GM12878 (cell line): ENCODE measurements at regions not wholly inside any gene's neighbourhood (a gene's known extent, or its start where the extent isn't known, plus 50 kb on each side); places are given as distances from the start of the nearest gene placed in this dataset.

Experiments used
- BRCA1 ChIP-seq: IDR thresholded peaks from 2 replicates; pipeline ENCODE4 v1.6.1; 2011; ENCODE audit warnings: low read depth, low read length, improper control_type of control experiment
- CTCF ChIP-seq, 3 experiments: IDR thresholded peaks in 2 of 3; conservative IDR thresholded peaks in 1 of 3; 2 replicates each; pipeline ENCODE4 v1.5.1; 2011; ENCODE audit warnings: low read depth in 3 of 3, low read length in 3 of 3, mild to moderate bottlenecking in 3 of 3, control low read depth in 2 of 3, moderate library complexity in 2 of 3, inconsistent platforms in 1 of 3, mixed read lengths in 1 of 3; ENCODE audit not compliant: control insufficient read depth in 2 of 3, insufficient read depth in 1 of 3; ENCODE audit errors: extremely low read depth in 1 of 3
- E2F4 ChIP-seq: IDR thresholded peaks from 2 replicates; pipeline ENCODE4 v1.6.1; 2012; ENCODE audit warnings: low read depth, low read length, improper control_type of control experiment
- EP300 ChIP-seq, 2 experiments: fragments of 150-350 bp in 1 of 2; IDR thresholded peaks; 2 replicates each; pipeline ENCODE4 v1.6.1; 2011 to 2012; ENCODE audit warnings: low read depth in 2 of 2, low read length in 2 of 2, borderline replicate concordance in 1 of 2, improper control_type of control experiment in 1 of 2, inconsistent platforms in 1 of 2; ENCODE audit not compliant: control insufficient read depth in 1 of 2
- EZH2 ChIP-seq: IDR thresholded peaks from 2 replicates; pipeline ENCODE4 v1.6.1; 2012; ENCODE audit warnings: low read depth, mild to moderate bottlenecking, control low read depth, inconsistent platforms, low read length, borderline replicate concordance; ENCODE audit not compliant: control insufficient read depth
- GABPA ChIP-seq: IDR thresholded peaks from 2 replicates; pipeline ENCODE4 v1.6.1; 2014; ENCODE audit warnings: antibody characterized with exemption, low read depth, mild to moderate bottlenecking, inconsistent platforms
- SIX5 ChIP-seq: IDR thresholded peaks from 2 replicates; pipeline ENCODE4 v1.6.1; 2011; ENCODE audit warnings: mild to moderate bottlenecking, low read depth, low read length, moderate library complexity; ENCODE audit not compliant: severe bottlenecking
- SUZ12 ChIP-seq: fragments of 200-600 bp; sonication (generic); IDR thresholded peaks from one replicate; pipeline ENCODE4 v1.6.1; 2018; ENCODE audit warnings: antibody characterized with exemption, mild to moderate bottlenecking; ENCODE audit not compliant: unreplicated experiment
- TBL1XR1 ChIP-seq: IDR thresholded peaks from 2 replicates; pipeline ENCODE4 v1.6.1; 2012; ENCODE audit warnings: low read depth, low read length, improper control_type of control experiment
- USF1 ChIP-seq: IDR thresholded peaks from 2 replicates; pipeline ENCODE4 v1.6.1; 2011; ENCODE audit warnings: borderline replicate concordance, low read depth, mild to moderate bottlenecking, moderate library complexity, mixed read lengths, low read length; ENCODE audit not compliant: insufficient read depth; ENCODE audit errors: extremely low read length
- USF2 ChIP-seq: IDR thresholded peaks from 2 replicates; pipeline ENCODE4 v1.6.1; 2011; ENCODE audit warnings: low read depth, low read length, improper control_type of control experiment, borderline replicate concordance
- ZBTB11 ChIP-seq: fragments of 450-650 bp; formaldehyde crosslinking; IDR thresholded peaks from 2 replicates; pipeline ENCODE4 v1.5.0; 2022; ENCODE audit warnings: mild to moderate bottlenecking, missing genetic modification characterization
- ZNF24 ChIP-seq: fragments of 450-650 bp; IDR thresholded peaks from 2 replicates; pipeline ENCODE4 v1.6.1; 2017; ENCODE audit warnings: antibody characterized with exemption, mild to moderate bottlenecking

- TF ChIP-seq CTCF (IDR thresholded peaks at IDR 0.05 in 2 of 3, conservative IDR thresholded peaks at IDR 0.05 in 1 of 3; ENCODE audit: control insufficient read depth in 2 of 3, extremely low read depth in 1 of 3, insufficient read depth in 1 of 3, low read depth in 3 of 3, low read length in 3 of 3) (no peak), ZBTB11 (CRISPR knock-in tag) (no peak), SUZ12 (no peak), SIX5 (no peak), GABPA (no peak), ZNF24 (no peak), EZH2 (no peak), EP300 (IDR thresholded peaks at IDR 0.05; ENCODE audit: borderline replicate concordance in 1 of 2, control insufficient read depth in 1 of 2, low read depth in 2 of 2, low read length in 2 of 2) (no peak), E2F4 (no peak), TBL1XR1 (no peak), USF1 (no peak), USF2 (no peak), BRCA1 (no peak)
These were observed 183.0 kb upstream of the RAB4A start for GRCh38 chr1:229087906-229088305.
